HG03095 (cell line): ENCODE measurements at regions not wholly inside any gene's neighbourhood (a gene's known extent, or its start where the extent isn't known, plus 50 kb on each side); places are given as distances from the start of the nearest gene placed in this dataset.

Source experiments
- ATAC-seq: cut with Tn5 transposase; IDR thresholded peaks from one replicate; pipeline ENCODE4 v1.9.1; 2021; ENCODE audit warnings: moderate library complexity; ENCODE audit not compliant: unreplicated experiment

GRCh38 chr18:78895207-78896001, 84.2 kb upstream of the SALL3 start:
- ATAC-seq: no peak

- ATAC-seq: no peak
These were observed 83.3 kb upstream of the SALL3 start for GRCh38 chr18:78896111-78896905.

- no peak for ATAC-seq
These were observed 81.6 kb upstream of the SALL3 start for GRCh38 chr18:78898066-78898465.

- no peak for ATAC-seq
These were observed 81.0 kb upstream of the SALL3 start for GRCh38 chr18:78898635-78899034.

GRCh38 chr18:78899241-78899640, 80.4 kb upstream of the SALL3 start:
- ATAC-seq: no peak

GRCh38 chr18:78900938-78901909, 78.4 kb upstream of the SALL3 start:
- no peak for ATAC-seq

GRCh38 chr18:78901923-78902794, 77.5 kb upstream of the SALL3 start:
- no peak for ATAC-seq

- ATAC-seq: no peak
These were observed 76.7 kb upstream of the SALL3 start for GRCh38 chr18:78902795-78903435.

GRCh38 chr18:78903436-78904178, 76.0 kb upstream of the SALL3 start:
- no peak for ATAC-seq

- no peak for ATAC-seq
These were observed 75.5 kb upstream of the SALL3 start for GRCh38 chr18:78904179-78904531.

- ATAC-seq: no peak
These were observed 74.3 kb upstream of the SALL3 start for GRCh38 chr18:78905334-78905733.

- no peak for ATAC-seq
These were observed 73.6 kb upstream of the SALL3 start for GRCh38 chr18:78906066-78906465.

GRCh38 chr18:78908462-78909260, 71.0 kb upstream of the SALL3 start:
- no peak for ATAC-seq

GRCh38 chr18:78911751-78912283, 67.8 kb upstream of the SALL3 start:
- ATAC-seq: no peak

GRCh38 chr18:78912336-78912735, 67.3 kb upstream of the SALL3 start:
- no peak for ATAC-seq

- ATAC-seq: no peak
These were observed 66.8 kb upstream of the SALL3 start for GRCh38 chr18:78912844-78913243.

- no peak for ATAC-seq
These were observed 66.2 kb upstream of the SALL3 start for GRCh38 chr18:78913395-78913794.

GRCh38 chr18:78913830-78914231, 65.8 kb upstream of the SALL3 start:
- ATAC-seq: no peak
